ENCODE measurements at regions not wholly inside any gene's neighbourhood (a gene's known extent, or its start where the extent isn't known, plus 50 kb on each side); places are given as distances from the start of the nearest gene placed in this dataset.

DNA sequence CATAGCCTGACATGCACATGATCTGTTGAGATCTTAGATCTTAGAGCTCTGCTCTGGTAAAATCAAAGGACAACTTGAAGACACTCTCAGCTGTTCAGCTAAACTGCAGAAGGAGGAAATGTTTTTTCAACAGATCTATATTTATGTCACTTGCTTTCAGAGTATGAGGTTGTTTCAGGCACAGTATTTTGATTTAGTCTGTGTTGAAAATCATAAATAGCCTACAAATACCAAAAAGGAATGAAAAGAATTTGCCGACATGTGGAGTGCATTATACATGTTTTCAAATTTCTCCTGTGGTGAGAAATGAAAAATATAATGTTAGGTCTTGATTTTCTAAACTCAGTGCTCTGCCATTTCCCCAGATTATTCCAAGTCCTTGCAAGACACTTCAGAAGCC lies 1118.4 kb downstream of the TBL1XR1 start:
- no peaks in the 10 kb centered on the region for H3K27me3 Mint-ChIP-seq (ENCODE audit: insufficient read depth)
- peak; percentile 17 for DNase-seq
- TF ChIP-seq, protein P1, sequence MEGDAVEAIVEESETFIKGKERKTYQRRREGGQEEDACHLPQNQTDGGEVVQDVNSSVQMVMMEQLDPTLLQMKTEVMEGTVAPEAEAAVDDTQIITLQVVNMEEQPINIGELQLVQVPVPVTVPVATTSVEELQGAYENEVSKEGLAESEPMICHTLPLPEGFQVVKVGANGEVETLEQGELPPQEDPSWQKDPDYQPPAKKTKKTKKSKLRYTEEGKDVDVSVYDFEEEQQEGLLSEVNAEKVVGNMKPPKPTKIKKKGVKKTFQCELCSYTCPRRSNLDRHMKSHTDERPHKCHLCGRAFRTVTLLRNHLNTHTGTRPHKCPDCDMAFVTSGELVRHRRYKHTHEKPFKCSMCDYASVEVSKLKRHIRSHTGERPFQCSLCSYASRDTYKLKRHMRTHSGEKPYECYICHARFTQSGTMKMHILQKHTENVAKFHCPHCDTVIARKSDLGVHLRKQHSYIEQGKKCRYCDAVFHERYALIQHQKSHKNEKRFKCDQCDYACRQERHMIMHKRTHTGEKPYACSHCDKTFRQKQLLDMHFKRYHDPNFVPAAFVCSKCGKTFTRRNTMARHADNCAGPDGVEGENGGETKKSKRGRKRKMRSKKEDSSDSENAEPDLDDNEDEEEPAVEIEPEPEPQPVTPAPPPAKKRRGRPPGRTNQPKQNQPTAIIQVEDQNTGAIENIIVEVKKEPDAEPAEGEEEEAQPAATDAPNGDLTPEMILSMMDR (IDR thresholded peaks at IDR 0.05), result no peak
- no peak overlapping the region for H3K4me3 Mint-ChIP-seq
- peaks cover 40% of the 10 kb centered on the region for H3K4me1 Mint-ChIP-seq (ENCODE audit: low read depth)
- peak overlapping the region; percentile 22; the same call in 1 of the 2 replicates for H3K27ac Mint-ChIP-seq
- H3K36me3 Mint-ChIP-seq (ENCODE audit: low read depth), result no peaks in the 10 kb centered on the region
- no peaks in the 10 kb centered on the region for H3K9me3 Mint-ChIP-seq

DNA sequence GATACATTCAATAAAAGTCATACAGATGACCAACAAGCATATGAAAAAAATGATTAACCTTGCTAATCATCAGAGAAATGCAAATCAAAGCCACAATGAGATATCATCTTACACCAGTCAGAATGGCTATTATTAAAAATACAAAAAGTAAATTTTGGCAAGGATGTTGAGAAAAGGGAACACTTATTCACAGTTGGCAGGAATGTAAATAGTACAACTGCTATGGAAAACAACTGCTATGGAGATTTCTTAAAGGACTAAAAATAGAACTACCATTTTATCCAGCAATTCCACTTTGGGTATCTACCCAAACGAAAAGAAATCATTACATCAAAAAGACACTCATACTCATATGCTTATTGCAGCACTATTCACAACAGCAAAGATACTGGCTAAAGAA lies 1121.8 kb downstream of the TBL1XR1 start:
- TF ChIP-seq, protein P1 (IDR thresholded peaks at IDR 0.05), result no peak
- Mint-ChIP-seq H3K4me3 (no peak overlapping the region), H3K4me1 (ENCODE audit: low read depth) (peaks cover 40% of the 10 kb centered on the region), H3K27ac (no peak overlapping the region), H3K9me3 (peaks cover 4% of the 10 kb centered on the region; the same call in 1 of the 2 replicates), H3K27me3 (ENCODE audit: insufficient read depth) (no peaks in the 10 kb centered on the region), H3K36me3 (ENCODE audit: low read depth) (no peaks in the 10 kb centered on the region)
- DNase-seq, result no peak

DNA sequence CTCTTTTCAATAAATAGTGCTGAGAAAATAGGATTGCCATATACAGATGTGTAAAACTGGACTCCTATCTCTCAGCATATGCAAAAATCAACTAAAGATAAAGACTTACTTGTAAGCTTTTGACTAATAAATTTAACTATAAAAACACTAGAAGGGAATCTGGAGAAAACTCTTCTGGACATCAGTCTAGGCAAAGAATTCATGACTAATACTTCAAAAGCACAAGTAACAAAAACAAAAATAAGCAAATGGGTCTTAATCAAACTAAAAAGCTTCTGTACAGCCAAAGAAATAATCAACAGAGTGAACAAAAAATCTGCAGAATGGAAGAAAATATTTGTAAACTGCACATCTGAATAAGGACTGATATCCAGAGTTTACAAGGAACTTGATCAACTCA lies 1122.2 kb downstream of the TBL1XR1 start:
- no peak overlapping the region for H3K4me3 Mint-ChIP-seq
- H3K27ac Mint-ChIP-seq, result no peak overlapping the region
- TF ChIP-seq, protein P1 (IDR thresholded peaks at IDR 0.05), result no peak
- peaks cover 40% of the 10 kb centered on the region for H3K4me1 Mint-ChIP-seq (ENCODE audit: low read depth)
- H3K9me3 Mint-ChIP-seq, result peaks cover 4% of the 10 kb centered on the region; the same call in 1 of the 2 replicates
- DNase-seq, result peak; percentile 2
- no peaks in the 10 kb centered on the region for H3K27me3 Mint-ChIP-seq (ENCODE audit: insufficient read depth)
- no peaks in the 10 kb centered on the region for H3K36me3 Mint-ChIP-seq (ENCODE audit: low read depth)

DNA sequence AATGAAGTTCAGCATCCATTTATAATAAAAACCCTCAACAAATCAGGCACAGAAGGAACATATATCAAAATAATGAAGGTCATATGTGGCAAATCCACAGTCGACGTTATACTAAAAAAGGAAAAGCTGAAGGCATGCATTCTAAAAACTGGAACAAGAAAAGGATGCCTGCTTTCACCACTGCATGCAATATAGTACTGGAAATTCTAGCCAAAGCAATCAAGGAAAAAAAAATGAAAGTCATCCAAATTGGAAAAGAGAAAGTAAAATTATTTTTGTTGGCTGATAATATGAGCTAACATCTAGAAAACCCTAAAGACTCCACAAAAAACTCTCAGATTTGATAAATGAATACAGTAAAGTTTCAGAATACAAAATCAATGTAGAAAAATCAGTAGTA lies 1123.2 kb downstream of the TBL1XR1 start:
- H3K27me3 Mint-ChIP-seq (ENCODE audit: insufficient read depth), result no peaks in the 10 kb centered on the region
- H3K27ac Mint-ChIP-seq, result no peak overlapping the region

DNA sequence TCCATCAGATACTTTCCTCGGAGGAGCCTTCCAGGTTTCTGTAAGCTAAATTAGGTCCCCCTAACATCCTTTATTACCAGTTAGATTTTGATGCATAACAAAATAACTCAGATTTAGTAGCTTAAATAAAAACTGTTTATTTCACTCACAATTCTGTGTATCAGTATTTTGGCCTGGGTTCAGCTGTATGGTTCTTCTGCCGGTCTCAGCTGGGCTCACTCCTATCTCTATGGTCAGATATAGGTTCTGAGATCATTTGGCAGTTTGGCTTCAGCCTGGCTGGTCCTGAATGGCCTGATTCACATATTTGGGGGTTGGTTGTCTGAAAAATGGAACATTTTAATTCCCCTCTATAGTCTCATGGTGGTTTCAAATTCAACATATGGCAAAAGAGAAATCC lies 1125.3 kb downstream of the TBL1XR1 start:
- Mint-ChIP-seq H3K9me3 (peaks cover 4% of the 10 kb centered on the region; the same call in 1 of the 2 replicates), H3K36me3 (ENCODE audit: low read depth) (no peaks in the 10 kb centered on the region), H3K4me3 (no peak overlapping the region), H3K27ac (no peak overlapping the region), H3K4me1 (ENCODE audit: low read depth) (peaks cover 16% of the 10 kb centered on the region), H3K27me3 (ENCODE audit: insufficient read depth) (no peaks in the 10 kb centered on the region)
- TF ChIP-seq, protein P1 (IDR thresholded peaks at IDR 0.05), result no peak
- DNase-seq, result no peak

More for the DNA sequence above, 1123.2 kb downstream of the TBL1XR1 start:
- TF ChIP-seq, protein P1 (IDR thresholded peaks at IDR 0.05), result no peak
- Mint-ChIP-seq H3K9me3 (peaks cover 4% of the 10 kb centered on the region; the same call in 1 of the 2 replicates), H3K4me1 (ENCODE audit: low read depth) (peaks cover 35% of the 10 kb centered on the region), H3K4me3 (no peak overlapping the region), H3K36me3 (ENCODE audit: low read depth) (no peaks in the 10 kb centered on the region)
- no peak for DNase-seq

DNA sequence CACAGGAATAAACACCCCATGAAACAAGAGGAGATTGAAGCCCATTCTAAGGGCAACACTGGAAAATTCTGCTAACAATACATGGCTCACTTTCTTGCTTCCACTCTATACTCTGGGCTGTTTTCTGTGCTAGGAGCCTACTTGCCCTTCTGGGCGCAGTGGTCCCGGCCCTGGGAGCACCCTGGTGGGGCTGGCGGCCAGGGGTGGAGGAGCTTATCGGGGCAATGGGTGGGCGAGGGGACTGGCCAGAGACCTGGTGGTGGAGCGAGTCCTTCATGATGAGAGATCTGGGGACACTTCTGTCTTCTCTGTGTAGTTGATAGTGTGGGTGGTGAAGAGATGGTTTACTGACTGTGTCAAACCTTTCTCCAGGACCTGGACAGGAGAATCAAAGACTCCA lies 1128.5 kb downstream of the TBL1XR1 start:
- no peaks in the 10 kb centered on the region for H3K36me3 Mint-ChIP-seq (ENCODE audit: low read depth)
- no peak overlapping the region for H3K27ac Mint-ChIP-seq
- TF ChIP-seq, protein P1 (IDR thresholded peaks at IDR 0.05), result no peak
- no peaks in the 10 kb centered on the region for H3K27me3 Mint-ChIP-seq (ENCODE audit: insufficient read depth)
- H3K4me1 Mint-ChIP-seq (ENCODE audit: low read depth), result no peaks in the 10 kb centered on the region
- H3K9me3 Mint-ChIP-seq, result peaks cover 4% of the 10 kb centered on the region; the same call in 1 of the 2 replicates
- DNase-seq, result no peak
- no peak overlapping the region for H3K4me3 Mint-ChIP-seq
